Esophagus muscularis mucosa (tissue), 4 donors: ENCODE measurements at regions not wholly inside any gene's neighbourhood (a gene's known extent, or its start where the extent isn't known, plus 50 kb on each side); places are given as distances from the start of the nearest gene placed in this dataset.

Source experiments
- DNase-seq: peaks from one replicate; pipeline ENCODE4 v3.0.0-alpha.2; 2017; ENCODE audit errors: extremely low spot score
- H3K27ac ChIP-seq, 4 donors: fragments of 200-600 bp; sonication (generic); replicated peaks in 1 of 4; 1 replicate in 3 of 4; 2 replicates in 1 of 4; pipeline ENCODE4 v1.5.1; 2016 to 2019; ENCODE audit warnings: mild to moderate bottlenecking in 1 of 4
- H3K27me3 ChIP-seq, 4 donors: fragments of 200-600 bp; sonication (generic); one replicate each; pipeline versions ENCODE4 v1.5.1 to v1.6.0; 2016 to 2019
- H3K36me3 ChIP-seq, 4 donors: fragments of 200-600 bp; sonication (generic); one replicate each; pipeline ENCODE4 v1.5.1; 2016 to 2019
- H3K4me1 ChIP-seq, 4 donors: fragments of 200-600 bp; sonication (generic); one replicate each; pipeline ENCODE4 v1.5.1; 2016 to 2019
- H3K4me3 ChIP-seq, 4 donors: fragments of 200-600 bp; sonication (generic); 1 replicate in 2 of 4; 2 replicates in 2 of 4; pipeline ENCODE4 v1.5.1; 2016 to 2019; ENCODE audit warnings: mild to moderate bottlenecking in 4 of 4, moderate library complexity in 1 of 4
- H3K9me3 ChIP-seq, 4 donors: fragments of 200-600 bp; sonication (generic); 1 replicate in 3 of 4; 2 replicates in 1 of 4; pipeline ENCODE4 v1.5.1; 2016 to 2019
- EP300 ChIP-seq: sonication (generic); formaldehyde crosslinking; IDR thresholded peaks from one replicate; pipeline ENCODE4 v1.6.1; 2017; ENCODE audit warnings: antibody characterized with exemption
- POLR2A ChIP-seq: fragments of 450-650 bp; IDR thresholded peaks from one replicate; pipeline ENCODE4 v1.6.1; 2017; ENCODE audit warnings: antibody characterized with exemption, moderate library complexity, mild to moderate bottlenecking, low read depth
- POLR2AphosphoS5 ChIP-seq, 2 donors: sonication (generic); formaldehyde crosslinking; IDR thresholded peaks; one replicate each; pipeline ENCODE4 v1.6.1; 2017; ENCODE audit warnings: antibody characterized with exemption in 2 of 2
- WGBS: methylation state at CpG from one replicate; pipeline ENCODE4 v1.1.5; 2018; 5-methylcytosine and 5-hydroxymethylcytosine counted together
- intact Hi-C: fragments of 100-400 bp; cut with DNase I; formaldehyde crosslinking; loops from one replicate; pipeline ENCODE4 v1.15.1; 2023
- TF ChIP-seq, protein P1 (sequence below), 3 experiments: fragments of 200-600 bp in 2 of 3; fragments of 450-650 bp in 1 of 3; sonication (generic) in 2 of 3; IDR thresholded peaks; one replicate each; pipeline ENCODE4 v1.5.1; 2017 to 2019; ENCODE audit warnings: antibody characterized with exemption in 3 of 3, mild to moderate bottlenecking in 2 of 3, moderate library complexity in 1 of 3

- Histone ChIP-seq H3K36me3 (no peaks in the 10 kb centered on the region), H3K9me3 (no peaks in the 10 kb centered on the region), H3K4me1 (peaks cover 0 to 7% (median 4%) of the 10 kb centered on the region in 4 donors), H3K27me3 (peaks cover 0 to 25% (median 0%) of the 10 kb centered on the region in 4 donors), H3K4me3 (no peak overlapping the region), H3K27ac (no peak overlapping the region)
- TF ChIP-seq POLR2AphosphoS5 (IDR thresholded peaks at IDR 0.05) (no peak), POLR2A (no peak), EP300 (no peak)
- TF ChIP-seq, protein P1, sequence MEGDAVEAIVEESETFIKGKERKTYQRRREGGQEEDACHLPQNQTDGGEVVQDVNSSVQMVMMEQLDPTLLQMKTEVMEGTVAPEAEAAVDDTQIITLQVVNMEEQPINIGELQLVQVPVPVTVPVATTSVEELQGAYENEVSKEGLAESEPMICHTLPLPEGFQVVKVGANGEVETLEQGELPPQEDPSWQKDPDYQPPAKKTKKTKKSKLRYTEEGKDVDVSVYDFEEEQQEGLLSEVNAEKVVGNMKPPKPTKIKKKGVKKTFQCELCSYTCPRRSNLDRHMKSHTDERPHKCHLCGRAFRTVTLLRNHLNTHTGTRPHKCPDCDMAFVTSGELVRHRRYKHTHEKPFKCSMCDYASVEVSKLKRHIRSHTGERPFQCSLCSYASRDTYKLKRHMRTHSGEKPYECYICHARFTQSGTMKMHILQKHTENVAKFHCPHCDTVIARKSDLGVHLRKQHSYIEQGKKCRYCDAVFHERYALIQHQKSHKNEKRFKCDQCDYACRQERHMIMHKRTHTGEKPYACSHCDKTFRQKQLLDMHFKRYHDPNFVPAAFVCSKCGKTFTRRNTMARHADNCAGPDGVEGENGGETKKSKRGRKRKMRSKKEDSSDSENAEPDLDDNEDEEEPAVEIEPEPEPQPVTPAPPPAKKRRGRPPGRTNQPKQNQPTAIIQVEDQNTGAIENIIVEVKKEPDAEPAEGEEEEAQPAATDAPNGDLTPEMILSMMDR (IDR thresholded peaks at IDR 0.05) = no peak
- 83% methylated on average over 2 of the region's 2 CpGs for WGBS
- DNase-seq = no peak
- intact Hi-C loops = no loop called here
Observed at GRCh38 chr2:10987439-10987838, 75.7 kb downstream of the KCNF1 start.

DNA sequence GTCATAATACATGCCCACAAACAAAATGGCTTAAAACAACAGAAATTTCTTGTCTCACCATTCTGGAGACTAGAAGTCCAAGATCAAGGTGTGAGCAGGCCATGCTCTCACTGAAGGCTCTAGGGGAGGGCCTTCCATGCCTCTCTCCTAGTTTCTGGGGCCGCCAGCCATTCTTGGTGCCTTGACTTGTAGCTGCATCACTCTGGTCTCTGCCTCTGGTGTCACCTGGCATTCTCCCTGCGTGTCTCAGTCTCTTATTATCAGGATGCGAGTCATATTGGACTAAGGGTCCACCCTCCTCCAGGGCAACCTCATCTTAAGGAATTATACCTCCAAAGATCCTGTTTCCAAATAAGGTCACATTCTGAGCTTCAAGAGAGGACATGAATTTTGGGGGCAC is 76.1 kb downstream of the KCNF1 start:
- WGBS = 81% methylated on average over 3 of the region's 3 CpGs
- no peak for DNase-seq
- H3K4me1 ChIP-seq = peaks cover 0 to 7% (median 4%) of the 10 kb centered on the region in 4 donors
- H3K9me3 ChIP-seq = no peaks in the 10 kb centered on the region
- no peak overlapping the region for H3K27ac ChIP-seq
- no peak overlapping the region for H3K4me3 ChIP-seq
- TF ChIP-seq POLR2AphosphoS5 (IDR thresholded peaks at IDR 0.05) (no peak), POLR2A (no peak), EP300 (no peak)
- TF ChIP-seq, protein P1 (IDR thresholded peaks at IDR 0.05) = no peak
- peaks cover 0 to 25% (median 0%) of the 10 kb centered on the region in 4 donors for H3K27me3 ChIP-seq
- intact Hi-C loops = no loop called here
- no peaks in the 10 kb centered on the region for H3K36me3 ChIP-seq

DNA sequence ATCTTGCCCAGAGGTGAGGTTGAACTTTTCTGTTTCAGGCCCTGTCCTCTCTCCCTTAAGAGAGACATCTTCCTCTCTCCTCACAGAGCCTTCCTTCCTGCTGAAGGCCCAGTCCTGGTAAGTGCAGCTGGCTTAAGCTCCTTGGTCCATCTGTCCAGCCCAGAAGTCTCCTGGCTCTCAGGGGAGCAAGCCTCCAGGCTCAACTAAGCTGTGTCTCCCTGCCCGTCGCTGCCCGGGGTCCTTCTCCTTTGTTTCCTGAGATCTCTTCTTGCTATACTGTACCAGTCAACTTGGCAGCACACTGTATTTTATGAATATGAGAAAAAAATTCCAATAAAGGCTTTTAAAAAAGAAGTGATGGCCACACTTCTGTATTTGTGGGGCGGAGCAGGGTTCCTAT is 77.4 kb downstream of the KCNF1 start:
- WGBS = 86% methylated on average over 4 of the region's 4 CpGs
- no peak overlapping the region for H3K27ac ChIP-seq
- peaks cover 0 to 3% (median 0%) of the 10 kb centered on the region in 4 donors for H3K4me1 ChIP-seq
- peaks cover 0 to 13% (median 0%) of the 10 kb centered on the region in 4 donors for H3K27me3 ChIP-seq
- H3K4me3 ChIP-seq = no peak overlapping the region
- intact Hi-C loops = no loop called here
- TF ChIP-seq POLR2AphosphoS5 (IDR thresholded peaks at IDR 0.05) = no peak
- TF ChIP-seq EP300 = no peak
- TF ChIP-seq, protein P1 (IDR thresholded peaks at IDR 0.05) = no peak
- TF ChIP-seq POLR2A = no peak
- no peaks in the 10 kb centered on the region for H3K36me3 ChIP-seq
- no peaks in the 10 kb centered on the region for H3K9me3 ChIP-seq
- no peak for DNase-seq

DNA sequence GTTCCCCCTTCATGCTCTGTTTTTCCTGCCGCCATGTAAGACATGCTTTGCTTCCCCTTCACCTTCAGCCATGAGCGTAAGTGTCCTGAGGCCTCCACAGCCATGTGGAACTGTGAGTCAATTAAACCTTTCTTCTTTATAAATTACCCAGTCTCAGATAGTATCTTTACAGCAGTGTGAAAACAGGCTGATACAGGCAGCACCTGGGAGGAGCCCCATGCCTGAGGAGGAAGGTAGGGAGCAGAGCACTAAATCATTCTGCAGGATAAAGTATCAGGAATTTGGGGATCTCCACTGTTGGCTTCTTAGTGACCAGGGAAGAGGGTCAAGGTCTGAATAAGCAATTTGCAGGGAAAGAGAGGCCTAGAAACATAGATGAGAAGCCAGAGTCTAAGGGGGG is 78.0 kb downstream of the KCNF1 start:
- Histone ChIP-seq H3K36me3 (no peaks in the 10 kb centered on the region), H3K27ac (no peak overlapping the region), H3K4me1 (no peaks in the 10 kb centered on the region), H3K9me3 (no peaks in the 10 kb centered on the region), H3K4me3 (no peak overlapping the region), H3K27me3 (peaks cover 0 to 6% (median 0%) of the 10 kb centered on the region in 4 donors)
- intact Hi-C loops = no loop called here
- TF ChIP-seq POLR2A (no peak), POLR2AphosphoS5 (IDR thresholded peaks at IDR 0.05) (no peak), EP300 (no peak)
- TF ChIP-seq, protein P1 (IDR thresholded peaks at IDR 0.05) = no peak
- no peak for DNase-seq
- WGBS = 100% methylated on average over 2 of the region's 2 CpGs

GRCh38 chr2:10990561-10991111 is 78.9 kb downstream of the KCNF1 start:
- Histone ChIP-seq H3K4me1 (no peaks in the 10 kb centered on the region), H3K4me3 (no peak overlapping the region), H3K36me3 (no peaks in the 10 kb centered on the region), H3K27me3 (no peaks in the 10 kb centered on the region), H3K9me3 (no peaks in the 10 kb centered on the region), H3K27ac (no peak overlapping the region)
- TF ChIP-seq POLR2AphosphoS5 (IDR thresholded peaks at IDR 0.05) (no peak), EP300 (no peak)
- TF ChIP-seq, protein P1 (IDR thresholded peaks at IDR 0.05) = no peak
- 81% methylated on average over 5 of the region's 5 CpGs for WGBS
- intact Hi-C loops = no loop called here
- DNase-seq = no peak
